Anterior cingulate cortex (tissue), 58 donors: ENCODE measurements at regions not wholly inside any gene's neighbourhood (a gene's known extent, or its start where the extent isn't known, plus 50 kb on each side); places are given as distances from the start of the nearest gene placed in this dataset.
A peak's percentile ranks its signal among the peaks of the same experiment; 100 is the strongest.
"Not testable (repeated sequence)": the region's sequence is repeated elsewhere in the genome, so short reads cannot be mapped to it uniquely, and the experiment has no call there.

Experiments
- DNase-seq, 58 donors: peaks; one replicate each; lab custom pipeline; 2025; lab: John Stamatoyannopoulos, UW

DNA sequence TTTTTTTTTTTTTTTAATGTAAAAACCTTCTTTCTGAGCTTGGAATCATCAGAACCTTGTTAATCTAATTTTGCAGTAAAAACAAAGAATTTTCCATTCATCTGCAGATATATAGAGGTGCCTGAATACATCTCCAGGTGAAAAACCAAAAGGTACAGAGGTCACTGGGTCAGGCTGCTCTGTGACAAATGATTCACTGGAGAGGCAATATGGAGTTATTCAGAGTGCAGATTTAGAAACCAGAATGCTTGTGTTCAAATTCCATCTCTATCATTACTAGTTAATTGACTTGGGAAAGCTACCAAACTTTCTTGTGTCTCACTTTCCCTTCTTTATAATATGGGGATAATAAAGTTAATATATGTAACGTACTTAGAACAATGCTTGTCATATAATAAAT, 51.5 kb upstream of the C1orf53 start:
- no peak for DNase-seq

DNA sequence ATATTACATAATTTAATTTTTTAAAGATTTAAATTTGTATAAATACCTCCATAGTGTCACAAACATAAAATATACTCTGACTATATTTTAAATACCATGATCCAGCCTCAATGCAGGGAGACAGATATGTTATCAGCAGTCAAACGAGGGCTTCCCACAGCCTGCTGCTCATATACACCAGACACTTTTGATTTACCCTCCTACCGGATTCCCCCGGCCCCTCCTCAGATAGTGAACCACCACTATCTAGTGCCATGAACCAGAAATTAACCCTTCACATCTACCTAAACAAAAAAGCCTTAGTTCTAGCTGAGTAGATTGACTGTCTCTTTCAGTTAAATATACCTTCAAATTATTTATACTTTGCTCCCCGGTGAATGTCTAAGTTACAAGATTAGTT, 52.4 kb upstream of the C1orf53 start:
- DNase-seq, result no peak

DNA sequence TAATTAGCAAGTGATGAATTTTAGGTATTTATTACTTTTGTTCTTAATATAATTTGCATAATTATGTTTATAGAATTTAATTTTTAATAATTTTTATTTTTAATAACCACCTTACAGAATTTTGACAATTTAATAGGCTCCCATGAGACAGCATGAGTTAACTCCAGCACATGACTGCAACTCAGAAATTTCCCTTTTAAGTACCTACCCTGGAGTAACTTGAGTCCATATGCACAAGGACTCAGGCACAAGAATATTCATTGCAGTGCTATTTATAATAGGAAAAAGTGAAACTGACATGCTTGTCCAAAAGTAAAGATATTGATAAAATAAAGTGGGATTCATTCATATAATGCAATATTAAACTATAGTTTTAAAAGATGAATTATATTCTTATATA, 54.1 kb upstream of the C1orf53 start:
- no peak for DNase-seq

DNA sequence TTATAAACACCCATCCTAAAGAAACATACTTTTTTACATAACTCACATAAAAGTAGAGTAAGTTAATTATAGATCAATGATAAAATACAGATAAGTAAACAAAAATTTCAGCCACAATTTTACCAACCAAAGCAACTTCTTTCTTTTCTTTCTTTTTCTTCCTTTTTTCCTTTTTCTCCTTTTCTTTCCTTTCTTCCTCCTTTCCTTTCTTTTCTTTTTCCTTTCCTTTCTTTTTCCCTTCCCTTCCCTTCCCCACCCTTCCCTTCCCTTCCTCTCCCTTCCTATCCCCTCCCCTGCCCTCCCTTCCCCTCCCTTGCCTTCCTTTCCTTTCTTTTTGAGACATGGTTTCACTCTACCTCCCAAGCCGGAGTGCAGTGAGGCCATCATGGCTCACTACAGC, 56.5 kb upstream of the C1orf53 start:
- no peak for DNase-seq

DNA sequence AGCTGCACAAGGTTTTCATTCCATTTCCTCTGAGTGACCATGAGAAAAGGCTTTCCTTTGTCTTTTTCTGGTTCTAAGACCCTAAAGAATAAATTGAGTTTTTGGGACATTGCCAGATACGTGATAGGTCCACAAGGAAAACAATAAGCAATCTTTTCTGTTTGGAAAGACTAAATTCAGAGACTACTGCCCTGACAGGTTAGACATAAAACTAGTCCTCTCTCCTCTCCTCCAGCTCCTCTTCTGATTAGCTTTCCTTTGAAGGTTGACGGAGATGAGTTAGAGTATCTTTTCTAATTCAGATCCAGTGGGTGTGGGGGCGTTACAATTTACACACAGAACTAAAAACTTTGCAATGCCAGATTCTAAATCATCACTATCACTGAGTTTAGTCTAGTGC, 57.8 kb upstream of the C1orf53 start:
- no peak for DNase-seq

DNA sequence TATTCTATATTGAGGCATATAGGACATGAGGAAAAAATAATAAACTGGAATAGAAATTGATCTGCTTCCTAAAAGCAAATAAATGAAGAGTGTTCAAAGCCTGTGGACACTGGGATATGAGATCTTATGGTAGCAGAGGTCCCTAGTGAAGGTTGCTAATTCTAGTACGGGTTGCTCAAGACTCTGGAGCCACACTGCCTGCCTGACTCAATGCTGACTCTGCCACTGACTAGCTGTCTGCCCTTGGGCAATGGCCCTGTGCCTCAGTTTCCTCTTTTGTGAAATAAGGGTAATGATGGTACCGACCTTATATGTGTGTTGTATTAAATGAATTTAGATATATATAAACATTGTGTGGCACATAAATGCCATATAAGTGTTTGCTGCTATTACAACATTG, 59.0 kb upstream of the C1orf53 start:
- DNase-seq, result no peak

DNA sequence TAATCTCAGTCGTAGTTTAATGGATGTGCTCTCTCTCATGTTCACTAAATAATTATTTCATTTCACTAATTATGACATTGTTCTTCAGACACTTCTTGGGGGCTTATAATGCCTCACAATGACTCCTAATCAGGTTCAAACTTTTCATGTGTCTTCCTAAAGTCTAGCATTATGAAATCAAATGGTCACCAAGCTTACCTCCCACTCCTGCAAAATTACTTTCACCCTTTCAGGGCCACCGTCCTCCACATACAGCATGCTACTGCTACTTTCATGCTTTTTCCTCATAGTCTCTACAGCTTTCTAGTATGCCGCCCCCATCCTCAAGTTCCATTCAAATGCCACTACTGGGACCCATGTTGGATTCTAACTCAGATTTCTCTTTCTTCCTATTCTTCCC, 59.8 kb upstream of the C1orf53 start:
- no peak for DNase-seq

DNA sequence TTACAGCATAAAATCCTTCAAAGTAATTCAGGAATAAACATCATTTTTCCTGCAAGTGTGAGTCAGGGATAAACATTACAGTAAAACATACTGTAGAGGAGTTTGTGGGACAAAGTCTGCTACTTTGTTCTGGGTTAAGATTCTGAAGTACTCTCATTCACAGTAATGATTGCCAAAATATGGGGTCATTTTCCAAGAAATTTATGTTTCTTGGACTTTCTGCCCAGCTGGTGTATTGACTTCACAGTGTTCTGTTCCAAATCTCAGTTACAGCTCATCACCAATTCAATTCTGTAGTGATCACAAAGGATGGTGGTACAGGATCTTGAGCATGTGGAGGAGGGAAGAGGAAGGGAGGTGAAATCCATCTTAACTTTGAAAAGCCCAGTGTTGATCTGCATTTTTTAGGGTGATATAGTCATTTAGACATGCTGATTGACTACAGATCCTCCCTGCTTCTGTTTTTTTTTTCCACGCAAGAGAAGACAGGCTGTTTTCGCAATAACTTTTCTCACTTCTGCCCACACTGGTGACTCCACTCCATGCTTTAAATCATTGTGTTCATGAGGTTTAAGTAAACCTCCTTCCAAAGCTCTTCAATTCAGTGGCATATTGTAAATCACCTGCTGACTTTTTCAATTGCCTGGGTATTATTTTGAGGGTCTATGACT, 60.4 kb upstream of the C1orf53 start:
- DNase-seq, result peak in 1 of 58 donors; percentile 19

DNA sequence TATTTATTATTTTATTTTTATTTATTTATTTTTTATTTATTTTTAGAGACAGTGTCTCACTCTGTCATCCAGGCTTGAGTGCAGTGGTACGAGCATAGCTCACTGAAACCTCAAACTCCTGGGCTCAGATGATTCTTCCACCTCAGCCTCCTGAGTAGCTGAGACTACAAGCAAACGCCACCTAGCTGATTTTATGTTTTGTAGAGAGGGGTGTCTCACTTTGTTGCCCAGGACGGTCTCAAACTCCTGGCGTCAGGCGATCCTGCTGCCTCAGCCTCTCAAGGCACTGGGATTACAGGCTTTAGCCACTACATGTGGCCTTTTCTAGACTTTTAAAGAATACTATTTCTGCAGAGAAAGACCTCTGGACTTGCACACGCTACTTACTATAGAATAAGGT, 61.3 kb upstream of the C1orf53 start:
- no peak for DNase-seq

DNA sequence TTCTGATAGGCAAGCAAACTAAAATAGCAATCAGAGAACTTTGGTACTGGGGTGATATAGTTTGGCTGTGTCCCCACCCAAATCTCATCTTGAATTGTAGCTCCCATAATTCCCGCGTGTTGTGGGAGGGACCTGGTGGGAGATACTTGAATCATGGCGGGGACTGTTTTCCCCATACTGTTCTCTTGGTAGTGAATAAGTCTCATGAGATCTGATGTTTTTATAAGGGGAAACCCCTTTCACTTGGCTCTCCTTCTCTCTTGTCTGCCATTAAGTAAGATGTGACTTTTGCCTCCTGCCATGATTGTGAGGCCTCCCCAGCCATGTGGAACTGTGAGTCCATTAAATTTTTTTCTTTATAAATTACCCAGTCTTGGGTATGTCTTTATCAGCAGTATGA, 62.6 kb upstream of the C1orf53 start:
- not testable (repeated sequence) for DNase-seq

DNA sequence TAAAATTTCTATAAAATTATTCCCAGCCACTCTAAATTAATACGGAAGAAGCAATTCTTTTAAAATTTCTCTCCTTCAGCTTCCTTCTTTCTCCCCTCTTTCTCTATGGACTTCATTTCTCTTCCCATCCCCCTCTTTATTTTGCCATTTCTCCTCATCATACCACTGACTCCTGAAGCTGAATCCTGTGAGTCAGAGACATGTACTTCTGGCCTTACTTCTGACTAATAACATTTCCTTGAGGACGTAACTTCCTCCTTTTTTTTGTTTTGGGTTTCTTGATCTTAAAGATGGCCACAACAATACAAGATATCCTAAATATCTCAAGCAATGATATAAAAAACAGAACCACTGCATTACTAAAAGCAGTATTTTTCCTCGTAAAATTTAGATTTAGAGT, 63.6 kb upstream of the DENND1B start:
- no peak for DNase-seq

DNA sequence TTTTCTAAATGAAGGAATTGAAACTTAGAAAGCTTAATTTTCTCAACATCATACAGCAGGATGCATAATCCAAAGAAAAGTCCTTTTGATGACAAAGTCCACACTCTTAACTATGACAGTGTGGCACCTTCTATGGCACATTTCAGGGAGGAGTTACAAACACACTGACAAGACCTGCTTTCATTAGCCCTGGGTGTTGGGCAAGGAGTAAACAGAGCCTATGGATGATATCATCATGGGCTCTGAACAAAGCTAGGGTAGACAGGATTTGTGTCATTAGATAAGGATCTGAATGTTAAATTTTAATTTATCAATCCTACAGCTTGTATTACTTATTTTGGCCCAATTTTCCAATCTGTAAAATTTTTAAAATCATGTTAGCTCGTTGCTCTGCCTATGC, 62.6 kb upstream of the DENND1B start:
- no peak for DNase-seq

DNA sequence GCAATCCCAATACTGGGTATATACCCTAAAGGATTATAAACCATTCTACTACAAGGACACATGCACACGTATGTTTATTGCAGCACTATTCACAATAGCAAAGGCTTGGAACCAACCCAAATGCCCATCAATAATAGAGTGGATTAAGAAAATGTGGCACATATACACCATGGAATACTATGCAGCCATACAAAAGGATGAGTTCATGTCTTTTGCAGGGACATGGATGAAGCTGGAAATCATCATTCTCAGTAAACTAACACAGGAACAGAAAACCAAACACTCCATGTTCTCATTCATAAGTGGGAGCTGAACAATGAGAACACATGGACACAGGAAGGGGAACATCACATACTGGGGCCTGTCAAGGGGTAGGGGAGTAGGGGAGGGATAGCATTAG, 61.1 kb upstream of the DENND1B start:
- not testable (repeated sequence) for DNase-seq

DNA sequence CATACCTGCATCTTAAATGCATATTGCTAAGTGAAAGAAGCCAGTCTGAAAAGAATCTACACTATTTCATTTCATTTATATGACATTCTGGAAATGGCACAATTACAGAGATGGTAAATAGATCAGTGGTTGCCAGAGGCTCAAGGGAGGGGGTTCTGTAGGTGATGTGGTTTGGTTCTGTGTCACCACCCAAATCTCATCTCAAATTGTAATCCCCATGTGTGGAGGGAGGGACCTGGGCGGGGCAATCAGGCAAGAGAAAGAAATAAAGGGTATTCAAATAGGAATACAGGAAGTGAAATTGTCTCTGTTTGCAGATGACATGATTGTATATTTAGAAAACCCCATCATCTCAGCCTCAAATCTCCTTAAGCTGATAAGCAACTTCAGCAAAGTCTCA, 53.7 kb upstream of the DENND1B start:
- DNase-seq, result not testable (repeated sequence)

DNA sequence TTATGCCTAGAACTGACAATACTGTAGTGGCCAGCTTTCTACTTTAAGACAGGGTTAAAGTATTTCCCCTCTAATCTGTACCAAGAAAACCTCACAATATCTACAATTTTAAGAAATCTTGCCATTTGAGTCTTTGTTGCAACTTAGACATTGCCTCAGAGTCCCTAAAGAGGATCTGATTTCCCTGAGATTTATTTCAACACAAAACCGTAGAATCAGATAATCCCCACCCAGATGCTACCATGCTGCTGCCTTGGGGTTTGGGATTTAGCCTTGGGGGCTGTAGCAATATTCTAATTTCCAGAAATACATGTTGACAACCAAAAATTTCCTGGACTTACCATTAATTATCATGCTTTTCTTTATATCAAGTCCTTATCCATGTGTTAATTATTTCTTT, 50.3 kb upstream of the DENND1B start:
- DNase-seq, result no peak
